ENCODE measurements at regions not wholly inside any gene's neighbourhood (a gene's known extent, or its start where the extent isn't known, plus 50 kb on each side); places are given as distances from the start of the nearest gene placed in this dataset.

DNA sequence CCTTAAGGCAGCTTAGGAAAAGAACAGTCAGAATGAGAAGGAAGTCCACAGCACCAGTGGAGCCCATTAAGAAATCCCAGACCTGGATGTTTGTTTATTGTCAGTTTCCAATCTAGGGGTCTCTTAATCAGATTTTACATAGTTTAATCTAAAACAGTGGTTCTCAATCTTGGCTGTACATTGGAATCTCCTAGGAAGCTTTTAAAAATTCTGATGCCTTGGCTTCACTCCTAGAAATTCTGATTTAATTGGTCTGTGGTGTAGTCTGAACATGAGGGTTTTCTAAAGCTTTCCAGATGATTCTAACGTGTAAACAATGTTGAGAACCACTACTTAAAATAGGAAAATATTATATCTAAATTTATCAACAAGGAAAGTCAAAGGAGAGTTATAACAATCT, 56.6 kb upstream of the SPRED1 start:
- no peak overlapping the region for H3K4me3 ChIP-seq (ENCODE audit: low read length)
- no peak overlapping the region for H2AFZ ChIP-seq (ENCODE audit: low read depth, low read length)
- no peaks in the 10 kb centered on the region for H3F3A ChIP-seq (ENCODE audit: insufficient read depth, low read length, poor library complexity, severe bottlenecking)
- no peak for TF ChIP-seq RAD21 (conservative IDR thresholded peaks at IDR 0.05)
- TF ChIP-seq MXI1 (conservative IDR thresholded peaks at IDR 0.05; ENCODE audit: poor library complexity, severe bottlenecking): no peak
- no peaks in the 10 kb centered on the region for H4K20me1 ChIP-seq (ENCODE audit: insufficient read depth)
- no peaks in the 10 kb centered on the region for H3K36me3 ChIP-seq (ENCODE audit: insufficient read depth, low read length)
- no peak overlapping the region for H3K9ac ChIP-seq (ENCODE audit: low read length)
- H3K9me2 ChIP-seq (ENCODE audit: insufficient read depth, low read length): no peaks in the 10 kb centered on the region
- H3K9me3 ChIP-seq (ENCODE audit: low read length): no peaks in the 10 kb centered on the region
- no peaks in the 10 kb centered on the region for H3K79me2 ChIP-seq (replicated peaks; ENCODE audit: insufficient read depth, low read length)
- H3K4me2 ChIP-seq (ENCODE audit: low read length): no peak overlapping the region
- H3K27me3 ChIP-seq (ENCODE audit: insufficient read depth, low read depth, low read length): no peaks in the 10 kb centered on the region
- no peak overlapping the region for H3K27ac ChIP-seq (ENCODE audit: low read length)

DNA sequence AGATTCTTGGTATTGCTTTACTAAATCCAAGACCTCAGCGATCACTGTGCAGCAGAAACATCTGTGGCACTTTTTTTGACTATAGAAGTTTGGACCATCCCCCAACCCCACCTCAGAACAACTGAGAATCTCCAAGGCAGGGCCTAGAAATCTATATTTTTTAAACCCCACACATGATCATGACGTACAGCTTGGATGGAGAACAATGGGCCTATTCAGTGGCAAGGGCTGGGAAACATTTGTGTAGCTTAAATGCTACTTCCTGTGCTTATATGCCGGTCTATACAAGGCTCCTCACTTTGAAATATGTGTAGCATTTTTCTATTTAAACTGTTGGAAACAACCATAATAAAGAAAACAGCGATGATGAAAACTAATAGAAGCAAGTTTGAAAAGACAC, 55.1 kb upstream of the SPRED1 start:
- no peaks in the 10 kb centered on the region for H3K27me3 ChIP-seq (ENCODE audit: insufficient read depth, low read depth, low read length)
- H3K9me2 ChIP-seq (ENCODE audit: insufficient read depth, low read length): no peaks in the 10 kb centered on the region
- H4K20me1 ChIP-seq (ENCODE audit: insufficient read depth): no peaks in the 10 kb centered on the region
- H2AFZ ChIP-seq (ENCODE audit: low read depth, low read length): no peak overlapping the region
- H3F3A ChIP-seq (ENCODE audit: insufficient read depth, low read length, poor library complexity, severe bottlenecking): no peaks in the 10 kb centered on the region
- TF ChIP-seq RAD21 (conservative IDR thresholded peaks at IDR 0.05) (no peak), EP300 (conservative IDR thresholded peaks at IDR 0.05; ENCODE audit: poor library complexity, severe bottlenecking) (no peak), EZH2 (IDR thresholded peaks at IDR 0.05; ENCODE audit: borderline replicate concordance, insufficient read depth, low read length, poor library complexity, severe bottlenecking) (no peak), MXI1 (conservative IDR thresholded peaks at IDR 0.05; ENCODE audit: poor library complexity, severe bottlenecking) (no peak), TAF1 (IDR thresholded peaks at IDR 0.05; ENCODE audit: low read depth) (no peak), POLR2AphosphoS5 (IDR thresholded peaks at IDR 0.05) (no peak), SMC3 (conservative IDR thresholded peaks at IDR 0.05; ENCODE audit: poor library complexity) (no peak)
- TF ChIP-seq, protein P1, sequence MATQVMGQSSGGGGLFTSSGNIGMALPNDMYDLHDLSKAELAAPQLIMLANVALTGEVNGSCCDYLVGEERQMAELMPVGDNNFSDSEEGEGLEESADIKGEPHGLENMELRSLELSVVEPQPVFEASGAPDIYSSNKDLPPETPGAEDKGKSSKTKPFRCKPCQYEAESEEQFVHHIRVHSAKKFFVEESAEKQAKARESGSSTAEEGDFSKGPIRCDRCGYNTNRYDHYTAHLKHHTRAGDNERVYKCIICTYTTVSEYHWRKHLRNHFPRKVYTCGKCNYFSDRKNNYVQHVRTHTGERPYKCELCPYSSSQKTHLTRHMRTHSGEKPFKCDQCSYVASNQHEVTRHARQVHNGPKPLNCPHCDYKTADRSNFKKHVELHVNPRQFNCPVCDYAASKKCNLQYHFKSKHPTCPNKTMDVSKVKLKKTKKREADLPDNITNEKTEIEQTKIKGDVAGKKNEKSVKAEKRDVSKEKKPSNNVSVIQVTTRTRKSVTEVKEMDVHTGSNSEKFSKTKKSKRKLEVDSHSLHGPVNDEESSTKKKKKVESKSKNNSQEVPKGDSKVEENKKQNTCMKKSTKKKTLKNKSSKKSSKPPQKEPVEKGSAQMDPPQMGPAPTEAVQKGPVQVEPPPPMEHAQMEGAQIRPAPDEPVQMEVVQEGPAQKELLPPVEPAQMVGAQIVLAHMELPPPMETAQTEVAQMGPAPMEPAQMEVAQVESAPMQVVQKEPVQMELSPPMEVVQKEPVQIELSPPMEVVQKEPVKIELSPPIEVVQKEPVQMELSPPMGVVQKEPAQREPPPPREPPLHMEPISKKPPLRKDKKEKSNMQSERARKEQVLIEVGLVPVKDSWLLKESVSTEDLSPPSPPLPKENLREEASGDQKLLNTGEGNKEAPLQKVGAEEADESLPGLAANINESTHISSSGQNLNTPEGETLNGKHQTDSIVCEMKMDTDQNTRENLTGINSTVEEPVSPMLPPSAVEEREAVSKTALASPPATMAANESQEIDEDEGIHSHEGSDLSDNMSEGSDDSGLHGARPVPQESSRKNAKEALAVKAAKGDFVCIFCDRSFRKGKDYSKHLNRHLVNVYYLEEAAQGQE (IDR thresholded peaks at IDR 0.05; ENCODE audit: borderline replicate concordance): no peak
- TF ChIP-seq, protein P2, sequence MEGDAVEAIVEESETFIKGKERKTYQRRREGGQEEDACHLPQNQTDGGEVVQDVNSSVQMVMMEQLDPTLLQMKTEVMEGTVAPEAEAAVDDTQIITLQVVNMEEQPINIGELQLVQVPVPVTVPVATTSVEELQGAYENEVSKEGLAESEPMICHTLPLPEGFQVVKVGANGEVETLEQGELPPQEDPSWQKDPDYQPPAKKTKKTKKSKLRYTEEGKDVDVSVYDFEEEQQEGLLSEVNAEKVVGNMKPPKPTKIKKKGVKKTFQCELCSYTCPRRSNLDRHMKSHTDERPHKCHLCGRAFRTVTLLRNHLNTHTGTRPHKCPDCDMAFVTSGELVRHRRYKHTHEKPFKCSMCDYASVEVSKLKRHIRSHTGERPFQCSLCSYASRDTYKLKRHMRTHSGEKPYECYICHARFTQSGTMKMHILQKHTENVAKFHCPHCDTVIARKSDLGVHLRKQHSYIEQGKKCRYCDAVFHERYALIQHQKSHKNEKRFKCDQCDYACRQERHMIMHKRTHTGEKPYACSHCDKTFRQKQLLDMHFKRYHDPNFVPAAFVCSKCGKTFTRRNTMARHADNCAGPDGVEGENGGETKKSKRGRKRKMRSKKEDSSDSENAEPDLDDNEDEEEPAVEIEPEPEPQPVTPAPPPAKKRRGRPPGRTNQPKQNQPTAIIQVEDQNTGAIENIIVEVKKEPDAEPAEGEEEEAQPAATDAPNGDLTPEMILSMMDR (IDR thresholded peaks at IDR 0.05; ENCODE audit: poor library complexity, severe bottlenecking): no peak
- no peak overlapping the region for H3K9ac ChIP-seq (ENCODE audit: low read length)
- no peaks in the 10 kb centered on the region for H3K36me3 ChIP-seq (ENCODE audit: insufficient read depth, low read length)
- no peak overlapping the region for H3K4me3 ChIP-seq (ENCODE audit: low read length)
- H3K9me3 ChIP-seq (ENCODE audit: low read length): no peaks in the 10 kb centered on the region
- no peak overlapping the region for H3K27ac ChIP-seq (ENCODE audit: low read length)
- no peak overlapping the region for H3K4me2 ChIP-seq (ENCODE audit: low read length)
- H3K79me2 ChIP-seq (replicated peaks; ENCODE audit: insufficient read depth, low read length): no peaks in the 10 kb centered on the region

DNA sequence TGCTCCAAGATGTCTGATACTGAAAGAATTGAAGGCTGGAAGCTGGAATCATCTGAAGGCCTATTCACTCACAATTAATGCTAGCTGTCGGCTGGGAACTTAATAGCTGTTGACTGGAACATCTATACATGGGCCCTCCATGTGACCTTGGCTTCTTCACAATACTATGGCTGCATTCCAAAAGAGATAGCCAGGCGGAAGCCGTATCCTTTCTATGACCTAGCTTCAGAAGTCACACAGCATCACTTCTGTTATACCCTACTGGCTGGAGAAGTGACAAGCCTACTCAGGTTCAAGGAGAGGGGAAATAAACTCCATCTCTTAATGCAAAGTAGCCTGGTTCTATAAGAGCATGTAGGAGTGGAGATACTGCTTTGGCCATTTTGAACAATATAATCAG, 50.9 kb upstream of the SPRED1 start:
- H3K27me3 ChIP-seq (ENCODE audit: insufficient read depth, low read depth, low read length): no peaks in the 10 kb centered on the region
- no peak for TF ChIP-seq POLR2AphosphoS5 (IDR thresholded peaks at IDR 0.05)
- TF ChIP-seq, protein P2 (IDR thresholded peaks at IDR 0.05; ENCODE audit: poor library complexity, severe bottlenecking): no peak
- TF ChIP-seq EZH2 (IDR thresholded peaks at IDR 0.05; ENCODE audit: borderline replicate concordance, insufficient read depth, low read length, poor library complexity, severe bottlenecking): no peak
- TF ChIP-seq, protein P1 (IDR thresholded peaks at IDR 0.05; ENCODE audit: borderline replicate concordance): no peak
- no peak overlapping the region for H3K4me3 ChIP-seq (ENCODE audit: low read length)
- no peaks in the 10 kb centered on the region for H3K36me3 ChIP-seq (ENCODE audit: insufficient read depth, low read length)
- no peaks in the 10 kb centered on the region for H4K20me1 ChIP-seq (ENCODE audit: insufficient read depth)
- H3K9me3 ChIP-seq (ENCODE audit: low read length): no peaks in the 10 kb centered on the region
- H2AFZ ChIP-seq (ENCODE audit: low read depth, low read length): no peak overlapping the region
- H3K4me2 ChIP-seq (ENCODE audit: low read length): no peak overlapping the region
- H3F3A ChIP-seq (ENCODE audit: insufficient read depth, low read length, poor library complexity, severe bottlenecking): no peaks in the 10 kb centered on the region
- no peak overlapping the region for H3K9ac ChIP-seq (ENCODE audit: low read length)
- H3K27ac ChIP-seq (ENCODE audit: low read length): no peak overlapping the region
- no peaks in the 10 kb centered on the region for H3K9me2 ChIP-seq (ENCODE audit: insufficient read depth, low read length)
- no peaks in the 10 kb centered on the region for H3K79me2 ChIP-seq (replicated peaks; ENCODE audit: insufficient read depth, low read length)

All from neural cell (in vitro differentiated cells).